Spleen (tissue), 11 donors: ENCODE measurements at regions not wholly inside any gene's neighbourhood (a gene's known extent, or its start where the extent isn't known, plus 50 kb on each side); places are given as distances from the start of the nearest gene placed in this dataset.

Experiments
- DNase-seq: peaks from one replicate; pipeline ENCODE4 v3.0.0-alpha.2; 2020
- H3K27ac ChIP-seq, 8 donors: fragments of 200-600 bp; sonication (generic) in 7 of 8; 1 replicate in 4 of 8; 2 replicates in 4 of 8; pipeline versions ENCODE4 v1.5.0 to v1.8.0; 2016 to 2021; ENCODE audit warnings: inconsistent platforms in 4 of 8, mild to moderate bottlenecking in 4 of 8, moderate library complexity in 1 of 8
- H3K27me3 ChIP-seq, 7 donors: fragments of 200-600 bp; sonication (generic) in 6 of 7; replicated peaks in 1 of 7; 1 replicate in 4 of 7; 2 replicates in 3 of 7; pipeline versions ENCODE4 v1.5.0 to v1.8.0; 2016 to 2021; ENCODE audit warnings: inconsistent platforms in 3 of 7, mild to moderate bottlenecking in 1 of 7
- H3K36me3 ChIP-seq, 6 donors: fragments of 200-600 bp; sonication (generic) in 5 of 6; 1 replicate in 4 of 6; 2 replicates in 2 of 6; pipeline versions ENCODE4 v1.5.0 to v1.8.0; 2016 to 2021; ENCODE audit warnings: inconsistent platforms in 2 of 6
- H3K4me1 ChIP-seq, 6 donors: fragments of 200-600 bp; sonication (generic) in 5 of 6; 1 replicate in 3 of 6; 2 replicates in 3 of 6; pipeline versions ENCODE4 v1.5.0 to v1.8.0; 2016 to 2021; ENCODE audit warnings: inconsistent platforms in 3 of 6
- H3K4me3 ChIP-seq, 8 donors: fragments of 200-600 bp; sonication (generic) in 7 of 8; 1 replicate in 4 of 8; 2 replicates in 4 of 8; pipeline versions ENCODE4 v1.5.0 to v1.8.0; 2016 to 2021; ENCODE audit warnings: inconsistent platforms in 4 of 8, mild to moderate bottlenecking in 4 of 8, moderate library complexity in 2 of 8
- H3K9me3 ChIP-seq, 8 donors: fragments of 200-600 bp; sonication (generic) in 7 of 8; 1 replicate in 4 of 8; 2 replicates in 4 of 8; pipeline versions ENCODE4 v1.5.0 to v1.8.0; 2016 to 2021; ENCODE audit warnings: inconsistent platforms in 4 of 8
- POLR2A ChIP-seq, 3 donors: fragments of 450-650 bp; IDR thresholded peaks; one replicate each; pipeline ENCODE4 v1.5.1; 2017; ENCODE audit warnings: antibody characterized with exemption in 3 of 3, mild to moderate bottlenecking in 1 of 3
- POLR2AphosphoS5 ChIP-seq, 3 donors: sonication (generic); formaldehyde crosslinking; IDR thresholded peaks; one replicate each; pipeline ENCODE4 v1.5.1; 2017; ENCODE audit warnings: antibody characterized with exemption in 3 of 3
- WGBS, 5 donors: extraction: QIAGEN DNeasy Blood & Tissue Kit in 3 of 5; methylation state at CpG; one replicate each; pipeline versions ENCODE4 v1.1.5 to v1.1.7; 2013 to 2018; 5-methylcytosine and 5-hydroxymethylcytosine counted together
- intact Hi-C: fragments of 100-400 bp; cut with DNase I; formaldehyde crosslinking; loops from one replicate; pipeline ENCODE4 v1.15.0; 2023; ENCODE audit warnings: low total_unique reads
- TF ChIP-seq, protein P1 (sequence below), 11 experiments: fragments of 200-600 bp in 7 of 11; fragments of 450-650 bp in 4 of 11; sonication (generic) in 4 of 11; IDR thresholded peaks in 8 of 11; conservative IDR thresholded peaks in 3 of 11; 1 replicate in 7 of 11; 2 replicates in 4 of 11; pipeline versions ENCODE4 v1.4.0 to v1.8.0; 2016 to 2021; ENCODE audit warnings: antibody characterized with exemption in 11 of 11, inconsistent platforms in 4 of 11, mild to moderate bottlenecking in 1 of 11
- donor health status: healthy with polysubstance abuse.
- donor health status: DM: no; HTN: no; CAD: no; lungs with moderate emphysema.
- donor health status: DM: no; HTN: no; CAD: no.
- donor health status: Bipolar disorder and iron deficiency.
- donor health status: healthy.
- donor health status: DM: no; HTN: no; CAD: no.
- donor health status: DM: yes; HTN: yes; CAD: no.

GRCh38 chr13:29648760-29649159 lies 53.3 kb upstream of the SLC7A1 start:
- Histone ChIP-seq H3K27ac (no peak overlapping the region), H3K36me3 (no peaks in the 10 kb centered on the region), H3K4me1 (no peaks in the 10 kb centered on the region), H3K4me3 (peak overlapping the region in 1 of 8 donors; percentile 41), H3K27me3 (no peaks in the 10 kb centered on the region), H3K9me3 (peaks cover 0 to 8% (median 0%) of the 10 kb centered on the region in 8 donors)
- intact Hi-C loops: no loop called here
- WGBS, 5 donors: 52 to 80% (median 73%) methylated on average over 2 of the region's 2 CpGs
- DNase-seq: no peak
- TF ChIP-seq POLR2AphosphoS5 (IDR thresholded peaks at IDR 0.05) (no peak), POLR2A (IDR thresholded peaks at IDR 0.05) (no peak)
- TF ChIP-seq, protein P1, sequence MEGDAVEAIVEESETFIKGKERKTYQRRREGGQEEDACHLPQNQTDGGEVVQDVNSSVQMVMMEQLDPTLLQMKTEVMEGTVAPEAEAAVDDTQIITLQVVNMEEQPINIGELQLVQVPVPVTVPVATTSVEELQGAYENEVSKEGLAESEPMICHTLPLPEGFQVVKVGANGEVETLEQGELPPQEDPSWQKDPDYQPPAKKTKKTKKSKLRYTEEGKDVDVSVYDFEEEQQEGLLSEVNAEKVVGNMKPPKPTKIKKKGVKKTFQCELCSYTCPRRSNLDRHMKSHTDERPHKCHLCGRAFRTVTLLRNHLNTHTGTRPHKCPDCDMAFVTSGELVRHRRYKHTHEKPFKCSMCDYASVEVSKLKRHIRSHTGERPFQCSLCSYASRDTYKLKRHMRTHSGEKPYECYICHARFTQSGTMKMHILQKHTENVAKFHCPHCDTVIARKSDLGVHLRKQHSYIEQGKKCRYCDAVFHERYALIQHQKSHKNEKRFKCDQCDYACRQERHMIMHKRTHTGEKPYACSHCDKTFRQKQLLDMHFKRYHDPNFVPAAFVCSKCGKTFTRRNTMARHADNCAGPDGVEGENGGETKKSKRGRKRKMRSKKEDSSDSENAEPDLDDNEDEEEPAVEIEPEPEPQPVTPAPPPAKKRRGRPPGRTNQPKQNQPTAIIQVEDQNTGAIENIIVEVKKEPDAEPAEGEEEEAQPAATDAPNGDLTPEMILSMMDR (IDR thresholded peaks at IDR 0.05 in 8 of 11, conservative IDR thresholded peaks at IDR 0.05 in 3 of 11): no peak
